Erythroblast (primary cell): ENCODE measurements at regions not wholly inside any gene's neighbourhood (a gene's known extent, or its start where the extent isn't known, plus 50 kb on each side); places are given as distances from the start of the nearest gene placed in this dataset.

ENCODE experiments used
- GATA1 ChIP-seq: IDR thresholded peaks from 2 replicates; pipeline ENCODE4 v1.6.1; 2011; ENCODE audit warnings: low read depth, mild to moderate bottlenecking, control low read depth, low read length, moderate library complexity
- POLR2A ChIP-seq: IDR thresholded peaks from 2 replicates; pipeline ENCODE4 v1.6.1; 2011; ENCODE audit warnings: mild to moderate bottlenecking, low read length

- no peak for TF ChIP-seq POLR2A
- TF ChIP-seq GATA1, result no peak
These were observed 179.8 kb upstream of the RIMS1 start for GRCh38 chr6:71706523-71706922.
